ENCODE measurements at regions not wholly inside any gene's neighbourhood (a gene's known extent, or its start where the extent isn't known, plus 50 kb on each side); places are given as distances from the start of the nearest gene placed in this dataset.

GRCh38 chr5:15367489-15367888 is 132.5 kb upstream of the FBXL7 start:
- TF ChIP-seq EZH2 (IDR thresholded peaks at IDR 0.05; ENCODE audit: low read length) (no peak), CTCF (optimal IDR thresholded peaks at IDR 0.05 in 1 of 3, IDR thresholded peaks at IDR 0.05 in 1 of 3, conservative IDR thresholded peaks at IDR 0.05 in 1 of 3; ENCODE audit: extremely low read depth in 1 of 3, insufficient read depth in 2 of 3, low read length in 3 of 3) (no peak)
